Stimulated activated CD8-positive, alpha-beta memory T cell treated with anti-CD3 and anti-CD28 coated beads, Interleukin-15, amount 100 ng/mL, for 4 hours (primary cell): ENCODE measurements at regions not wholly inside any gene's neighbourhood (a gene's known extent, or its start where the extent isn't known, plus 50 kb on each side); places are given as distances from the start of the nearest gene placed in this dataset.

Experiments used
- DNase-seq, 2 donors: peaks; one replicate each; pipeline ENCODE4 v3.0.0-alpha.2; 2020; ENCODE audit warnings: low read depth in 2 of 2

DNA sequence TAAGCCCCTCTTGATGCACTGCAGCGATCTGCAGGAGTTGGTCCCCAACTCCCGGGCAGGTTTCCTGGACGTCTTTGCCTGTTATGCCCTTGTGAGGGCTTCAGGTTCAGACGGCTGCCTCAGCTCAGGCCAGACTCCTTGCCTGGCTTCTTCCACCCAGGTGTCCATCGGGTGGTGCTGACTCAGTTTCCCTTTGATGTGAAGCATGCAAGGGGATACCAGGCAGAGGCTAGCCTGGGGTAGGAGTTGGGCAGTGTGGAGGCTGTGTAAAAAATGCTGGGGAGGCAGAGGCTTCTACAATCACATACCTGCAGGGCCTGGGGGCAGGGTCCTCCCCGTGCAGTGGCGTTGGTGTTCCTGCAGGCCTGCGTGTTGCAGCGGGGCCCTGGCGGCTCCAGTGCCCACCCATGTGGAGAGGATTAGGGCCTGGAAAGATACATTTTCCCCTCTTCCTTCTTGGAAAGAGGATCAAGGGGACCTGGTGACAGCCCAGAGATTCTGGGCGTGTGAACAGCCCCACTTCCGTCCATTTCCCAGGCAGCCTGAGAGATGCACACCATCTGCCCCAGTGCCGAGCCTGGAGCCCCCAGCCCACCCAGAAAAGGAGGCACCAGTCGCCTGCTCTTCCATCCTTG is 338.3 kb downstream of the DYSF start:
- no peak for DNase-seq

DNA sequence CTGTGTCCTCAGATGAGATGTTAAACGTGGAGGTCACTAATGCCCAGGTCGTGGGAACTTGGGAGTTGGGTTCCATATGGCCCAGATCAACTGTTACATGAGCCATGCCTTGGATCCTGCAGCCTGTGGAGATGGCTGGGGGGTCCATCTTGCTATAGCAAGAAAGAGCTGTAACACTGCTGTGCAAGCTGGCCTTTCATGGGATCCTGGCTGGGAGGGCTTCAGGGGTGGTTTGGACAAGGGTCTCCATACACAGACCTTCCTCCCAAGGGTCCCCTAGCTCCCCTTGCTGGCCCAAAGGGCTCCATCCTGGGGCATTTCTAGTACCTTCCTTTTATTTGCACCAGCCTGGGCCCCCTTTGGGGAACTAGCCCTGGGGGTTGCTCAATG is 337.7 kb downstream of the DYSF start:
- DNase-seq = no peak

DNA sequence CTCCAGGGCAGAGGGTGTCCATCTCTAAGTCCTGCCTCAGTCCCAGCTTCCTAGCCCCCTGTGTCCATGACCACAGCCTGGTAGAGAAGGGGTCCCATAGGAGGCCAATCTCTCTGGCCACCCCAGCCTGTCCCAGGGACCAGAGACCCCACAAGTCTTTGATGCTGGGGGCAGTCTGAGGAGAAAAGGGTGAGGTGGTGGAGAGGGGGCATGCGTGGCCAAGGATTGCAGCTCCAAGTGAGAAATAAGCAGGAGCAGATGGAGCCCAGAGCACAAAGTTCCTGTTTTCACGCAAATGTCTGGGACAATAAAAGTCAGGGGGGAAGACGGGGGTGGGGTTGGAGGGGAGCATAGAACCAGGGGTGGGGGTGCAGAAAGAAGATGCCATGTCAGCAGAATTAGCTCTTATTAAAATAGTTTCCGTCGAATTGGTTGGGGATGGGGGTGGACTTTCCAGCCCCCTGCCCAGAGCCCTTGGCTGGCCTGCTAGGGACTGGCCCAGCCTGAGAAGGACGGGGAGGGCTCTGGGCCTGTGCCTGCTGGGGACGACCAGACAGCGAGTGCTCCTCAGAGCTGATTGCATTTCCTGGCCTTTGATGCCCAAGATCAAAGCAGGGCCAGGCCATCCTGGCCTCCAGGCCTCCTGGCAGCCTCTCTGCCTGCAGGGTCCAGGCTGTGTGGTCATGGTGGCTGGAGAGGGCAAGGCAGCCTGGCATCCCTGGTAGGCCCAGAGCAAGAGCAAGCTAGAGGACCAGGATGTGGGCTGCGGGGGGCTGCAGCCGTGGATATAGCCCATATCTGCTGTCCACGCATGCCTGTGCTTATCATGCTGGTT is 337.1 kb downstream of the DYSF start:
- no peak for DNase-seq

GRCh38 chr2:71789556-71790204 is 336.3 kb downstream of the DYSF start:
- no peak for DNase-seq

- DNase-seq = no peak
Observed at GRCh38 chr2:71788601-71789240, 335.4 kb downstream of the DYSF start.

DNA sequence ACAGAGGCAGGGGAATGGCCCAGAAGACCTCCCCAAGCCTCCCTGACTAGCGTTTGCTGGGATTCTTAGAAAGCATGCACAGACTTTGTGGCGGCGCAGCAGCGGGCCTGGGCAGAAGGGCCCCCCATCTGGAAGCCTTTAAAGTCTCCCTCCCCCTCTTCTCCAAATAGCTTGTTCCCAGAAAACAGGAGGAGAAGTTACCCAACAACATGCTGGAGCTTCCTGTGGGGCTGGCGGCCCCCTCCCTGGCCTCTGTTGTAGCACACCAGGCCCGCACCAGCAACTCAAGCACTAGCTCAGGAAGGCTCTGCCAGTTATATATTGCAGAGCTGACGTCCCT is 334.8 kb downstream of the DYSF start:
- no peak for DNase-seq

DNA sequence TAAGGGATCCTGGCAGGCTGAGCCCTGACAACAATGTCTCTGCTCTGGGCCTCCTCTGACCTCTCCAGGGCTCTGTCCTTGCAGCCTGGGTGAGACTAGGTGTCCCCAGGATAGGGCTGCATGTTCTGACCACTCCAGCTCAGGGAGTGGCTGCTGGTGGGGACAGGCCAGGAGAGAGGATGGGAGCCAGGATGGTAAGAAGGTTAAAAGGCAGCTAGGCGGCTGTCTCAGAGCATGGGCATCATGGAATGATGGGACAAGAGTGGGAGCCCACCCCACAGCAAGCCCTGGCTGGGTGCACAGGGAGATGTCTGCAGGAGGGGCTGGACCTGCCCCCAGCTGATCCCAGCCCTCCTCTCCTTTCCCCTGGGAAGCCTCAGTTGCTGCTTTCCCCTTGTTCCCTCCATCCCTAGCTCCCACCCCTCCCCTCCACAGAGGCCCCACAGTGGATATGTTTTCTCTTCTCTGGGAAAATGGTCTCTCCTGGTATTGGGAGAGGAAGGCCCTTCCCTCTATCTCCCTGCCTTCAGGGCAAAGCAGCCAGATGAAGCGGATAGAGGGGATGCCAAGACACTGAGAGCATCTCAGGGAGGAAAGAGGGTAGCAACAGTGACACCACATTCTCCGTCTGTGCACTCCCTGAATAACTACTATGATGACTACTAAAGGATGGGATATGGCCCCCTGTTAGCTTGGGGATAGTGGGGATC is 334.3 kb downstream of the DYSF start:
- DNase-seq = no peak

GRCh38 chr2:71787108-71787415 is 333.7 kb downstream of the DYSF start:
- DNase-seq = no peak

DNA sequence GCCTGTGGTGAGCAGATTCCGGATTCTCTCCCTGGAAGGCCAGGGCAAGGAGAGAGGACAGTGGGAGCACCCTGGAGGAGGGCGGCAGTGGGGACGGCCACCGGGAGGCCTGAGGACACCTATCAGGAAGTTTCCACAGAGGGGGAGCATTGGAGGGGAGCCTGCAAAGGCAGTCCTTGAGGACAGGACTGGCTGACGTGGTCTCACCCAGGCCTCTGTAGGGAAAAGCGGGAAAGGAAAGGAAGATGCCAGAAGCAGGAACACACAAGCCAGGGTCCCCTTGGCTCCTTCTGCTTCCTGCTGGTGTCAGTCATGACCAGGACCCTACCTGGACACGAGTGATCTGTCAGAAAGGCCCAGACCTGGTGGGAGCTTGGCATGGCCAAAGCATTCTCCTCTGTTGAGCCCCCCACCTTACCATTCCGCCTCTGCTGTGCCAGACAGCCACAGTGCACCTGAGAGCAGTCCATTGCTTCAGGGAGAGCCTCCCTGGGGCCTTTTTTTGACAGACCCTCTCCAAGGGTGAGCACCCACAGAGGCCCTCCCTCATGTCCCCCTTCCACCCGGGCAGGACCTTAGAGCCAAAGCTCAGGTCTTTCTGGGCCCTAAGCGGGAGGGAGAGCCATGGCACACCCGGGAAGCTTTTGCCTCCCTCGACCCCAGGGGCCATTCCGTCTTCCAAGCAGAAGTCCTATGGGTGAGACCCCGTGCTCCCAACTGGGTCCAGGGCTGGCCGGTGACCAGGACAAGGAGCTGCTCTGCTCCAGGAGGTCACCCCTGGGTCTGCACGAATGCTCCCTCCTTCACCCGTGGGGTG is 333.1 kb downstream of the DYSF start:
- no peak for DNase-seq

DNA sequence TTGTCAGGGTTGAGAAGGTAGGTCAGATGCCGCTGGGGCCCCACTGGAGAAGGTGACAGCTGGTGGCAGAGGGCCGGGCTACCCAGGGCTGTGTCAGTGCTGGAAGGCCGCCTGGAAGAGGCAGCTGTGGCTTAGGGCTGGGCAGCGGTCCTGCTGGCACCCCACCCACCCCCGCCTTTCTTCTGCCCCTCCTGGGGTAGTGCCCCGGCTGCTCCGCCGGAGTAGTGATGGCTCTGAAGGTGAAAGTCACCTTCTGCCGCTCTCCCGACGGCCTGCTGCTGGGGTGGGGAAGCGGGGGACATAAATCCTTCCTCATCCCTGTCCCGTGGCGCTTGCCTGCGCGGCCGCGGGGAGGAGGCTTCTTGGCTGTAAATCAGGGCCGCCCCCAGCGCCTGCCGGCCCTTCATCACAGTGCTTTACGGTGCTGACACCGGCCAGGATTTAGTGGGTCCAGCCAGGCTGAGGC is 332.2 kb downstream of the DYSF start:
- DNase-seq = no peak

DNA sequence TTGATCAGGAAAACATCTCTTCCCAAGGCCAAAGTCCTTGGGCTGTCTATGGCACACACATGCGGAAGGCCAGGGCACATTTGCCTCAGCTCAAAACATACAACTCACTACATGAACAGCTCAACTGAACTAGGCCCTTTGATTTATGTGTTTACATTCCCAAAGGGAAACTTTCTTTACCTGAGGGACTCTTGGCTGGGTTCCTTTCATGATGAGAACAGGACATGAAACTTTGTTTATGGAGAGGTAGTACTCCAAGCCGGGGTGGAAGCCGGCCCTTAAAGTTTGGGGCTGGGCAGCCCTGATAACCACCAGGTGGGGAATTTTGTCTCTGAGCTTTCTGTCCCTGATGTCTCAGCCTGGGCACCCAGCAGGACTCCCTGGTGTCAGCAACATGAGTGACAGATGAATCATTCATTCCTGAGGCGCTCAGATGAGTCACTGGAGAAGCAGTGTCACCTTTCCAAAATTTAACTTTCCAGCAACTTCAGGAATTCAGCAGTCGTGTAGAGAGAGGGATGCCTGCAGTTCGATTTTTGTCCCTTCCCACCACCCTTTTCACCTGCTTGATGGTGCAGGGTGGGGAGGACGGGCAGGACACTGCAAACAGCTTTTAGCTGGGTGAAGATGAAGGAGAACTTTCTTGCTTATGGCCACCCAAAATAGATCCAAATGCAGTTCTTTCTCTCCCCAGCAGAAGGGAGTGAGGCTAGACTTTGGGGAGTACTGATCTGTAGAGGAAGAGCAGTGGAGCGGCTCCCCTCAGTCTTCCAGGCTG is 331.6 kb downstream of the DYSF start:
- no peak for DNase-seq

GRCh38 chr2:71783815-71784214 is 330.5 kb downstream of the DYSF start:
- DNase-seq = no peak

- no peak for DNase-seq
Observed at GRCh38 chr2:71783215-71783614, 329.9 kb downstream of the DYSF start.

DNA sequence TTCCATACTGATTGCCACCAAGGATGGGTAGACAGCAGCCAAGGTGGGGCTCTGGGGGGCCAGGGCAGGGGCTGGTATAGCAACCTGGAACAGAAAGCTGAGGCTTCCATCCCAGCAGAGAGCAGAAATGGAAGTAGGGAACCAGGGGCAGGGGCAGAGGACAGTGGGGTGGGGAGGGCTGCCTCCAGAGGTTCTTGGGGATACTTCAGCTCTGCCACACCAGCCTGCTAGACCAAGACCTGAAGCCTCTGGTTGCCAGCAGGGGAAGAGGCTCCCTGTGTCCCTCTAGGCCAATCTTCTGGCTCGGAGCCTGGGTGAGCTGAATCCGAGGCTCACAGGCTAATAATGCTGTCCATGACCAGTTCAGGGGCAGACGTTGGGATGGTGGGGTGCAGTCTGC is 329.0 kb downstream of the DYSF start:
- DNase-seq = no peak

DNA sequence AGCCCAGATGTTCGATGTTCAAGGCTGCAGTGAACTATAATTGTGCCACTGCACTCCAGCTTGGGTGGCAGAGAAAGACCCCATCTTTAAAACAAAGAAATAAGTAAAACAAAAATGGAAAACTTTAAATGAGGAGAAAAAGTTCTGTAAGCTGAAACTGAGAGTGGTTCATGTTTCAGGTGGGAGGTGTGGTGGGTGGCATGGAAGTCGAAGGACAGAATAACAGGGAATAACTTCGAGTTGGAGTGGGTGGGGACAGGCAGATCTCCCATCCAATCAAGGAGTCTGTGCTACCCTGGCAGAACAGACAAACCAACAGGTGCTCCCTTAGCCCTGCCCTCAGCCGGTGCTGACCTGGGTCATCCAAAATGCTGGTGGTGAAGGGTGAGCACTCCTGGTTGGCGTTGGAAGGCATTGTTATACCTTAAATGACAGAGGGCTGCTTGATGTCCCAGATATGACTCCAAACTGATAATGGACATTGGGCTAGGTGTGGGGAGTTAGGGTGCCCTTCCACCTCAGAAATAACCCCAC is 328.4 kb downstream of the DYSF start:
- no peak for DNase-seq

- DNase-seq = no peak
Observed at GRCh38 chr2:71780162-71780561, 326.8 kb downstream of the DYSF start.

- no peak for DNase-seq
Observed at GRCh38 chr2:71779774-71780105, 326.4 kb downstream of the DYSF start.

DNA sequence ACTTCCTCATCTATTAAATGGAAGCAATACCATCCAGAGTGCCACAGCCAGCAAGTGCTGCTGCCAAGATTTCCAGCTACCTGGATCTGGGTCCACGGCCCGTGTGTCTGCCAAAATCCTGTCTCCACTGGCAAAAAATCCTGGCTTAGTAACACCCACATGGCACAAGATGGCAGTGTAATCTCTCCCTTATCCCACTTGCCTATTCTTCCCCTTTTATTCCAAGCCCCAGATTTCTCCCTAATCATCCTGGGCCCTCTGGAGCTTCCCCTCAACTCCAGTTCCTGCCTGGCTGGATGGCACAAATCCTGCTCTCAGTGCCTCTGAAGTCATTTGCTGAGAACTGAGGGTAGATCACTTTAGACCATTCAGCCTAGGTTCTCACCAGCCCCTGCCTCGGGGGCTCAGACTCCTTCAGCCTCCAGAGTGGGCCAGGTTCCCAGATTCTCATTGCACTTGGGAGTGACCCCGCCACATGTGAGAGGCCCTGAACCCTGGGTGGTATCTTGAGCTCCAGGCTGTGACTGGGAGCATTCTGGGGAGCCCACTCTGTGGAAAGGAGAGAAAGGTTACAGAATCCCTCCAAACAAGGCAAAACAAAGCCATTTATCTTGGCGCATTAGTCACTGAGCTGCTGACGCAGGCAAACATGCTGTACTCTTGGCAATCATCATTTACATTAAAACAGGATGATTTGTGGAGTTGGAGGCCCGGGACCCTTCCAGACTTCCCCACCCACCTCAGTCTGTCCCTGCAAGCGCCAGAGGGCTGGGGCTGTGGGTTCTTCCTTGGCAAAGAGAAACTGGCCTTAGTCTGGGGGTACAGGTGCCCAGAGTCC is 325.8 kb downstream of the DYSF start:
- no peak for DNase-seq

GRCh38 chr2:71778514-71778913 is 325.2 kb downstream of the DYSF start:
- no peak for DNase-seq
